Ramos (cell line): ENCODE measurements at regions not wholly inside any gene's neighbourhood (a gene's known extent, or its start where the extent isn't known, plus 50 kb on each side); places are given as distances from the start of the nearest gene placed in this dataset.
"Not testable (repeated sequence)": the region's sequence is repeated elsewhere in the genome, so short reads cannot be mapped to it uniquely, and the experiment has no call there.

Source experiments
- in situ Hi-C: fragments of 300-500 bp; cut with MboI; formaldehyde crosslinking; loops from one replicate; pipeline ENCODE4 v1.14.3; 2022; ENCODE audit warnings: low sequenced_read_pairs; ENCODE audit not compliant: unreplicated experiment

DNA sequence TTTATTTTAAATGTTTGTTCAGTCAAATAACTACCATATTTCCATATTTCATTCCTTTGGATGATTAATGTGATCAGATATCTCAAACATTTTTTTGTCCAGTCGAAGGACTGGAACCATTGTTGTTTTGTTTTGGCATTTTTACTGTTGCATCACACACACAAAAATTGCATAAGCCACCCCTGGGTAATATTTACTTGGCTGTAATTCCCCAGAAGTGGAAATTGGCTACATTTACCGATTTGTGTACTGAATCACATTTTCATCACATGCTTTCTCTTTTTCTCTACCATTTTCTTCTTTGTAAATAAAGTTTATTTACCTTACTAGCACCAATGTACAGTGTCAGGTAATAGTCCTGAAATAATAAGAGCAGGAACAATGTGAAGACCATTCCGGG is 1729.7 kb upstream of the WWC1 start:
- in situ Hi-C loops = no loop called here

DNA sequence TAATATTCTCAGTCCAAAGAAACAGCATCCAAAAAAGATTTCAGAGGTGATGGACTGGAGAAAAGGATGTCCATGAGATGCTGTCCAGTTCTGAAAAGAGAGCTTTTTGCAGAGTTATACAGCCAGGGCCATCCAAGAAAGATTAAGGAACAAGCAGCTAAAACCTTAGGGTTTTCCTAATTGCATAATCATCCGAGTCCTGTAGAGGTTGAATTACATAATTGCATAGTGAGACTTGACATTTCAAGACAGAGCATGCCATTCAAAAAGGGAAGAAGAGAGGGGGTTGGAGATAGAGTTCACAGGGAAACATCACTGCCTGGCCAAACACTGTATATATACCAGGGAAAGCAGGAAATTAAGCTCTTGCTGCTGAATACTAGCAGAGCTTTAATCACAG is 1729.2 kb upstream of the WWC1 start:
- in situ Hi-C loops = no loop called here

DNA sequence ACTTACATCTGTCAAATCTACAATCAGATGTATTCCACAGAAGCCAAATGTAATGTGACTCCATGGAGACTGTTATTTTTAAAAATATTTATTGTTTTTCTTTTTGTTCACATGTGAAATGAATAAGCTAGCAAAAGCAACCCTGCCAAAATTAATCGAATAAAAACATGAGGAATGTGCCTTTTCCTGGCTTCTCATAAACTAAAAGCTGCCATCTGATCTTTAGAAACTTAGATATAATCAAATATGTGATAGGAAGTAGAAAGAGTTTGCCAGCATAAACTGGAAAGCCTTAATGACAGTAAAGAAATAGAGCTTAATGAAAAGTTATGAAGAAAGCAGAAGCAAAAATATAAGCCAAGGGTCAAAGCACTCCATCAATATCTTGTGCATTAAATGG is 1724.7 kb upstream of the WWC1 start:
- in situ Hi-C loops = no loop called here

DNA sequence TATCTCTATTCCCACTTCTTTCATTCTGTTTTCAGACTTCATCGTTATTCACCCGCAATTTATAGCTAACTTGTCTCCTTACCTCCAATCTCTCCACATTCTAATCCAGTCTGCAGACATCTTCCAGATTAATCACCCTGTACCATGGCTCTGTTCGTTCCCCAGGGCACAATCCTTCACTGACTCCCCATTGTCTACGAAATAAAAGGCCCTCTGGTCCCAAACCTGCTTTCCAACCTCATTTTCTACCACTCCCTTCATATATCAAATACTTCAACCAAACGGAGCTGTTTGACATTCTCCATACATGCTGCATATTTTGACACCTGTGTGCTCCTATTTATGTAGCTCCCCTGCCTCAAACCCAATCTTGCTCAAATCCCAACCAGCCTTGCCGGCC is 1720.6 kb upstream of the WWC1 start:
- in situ Hi-C loops = no loop called here

DNA sequence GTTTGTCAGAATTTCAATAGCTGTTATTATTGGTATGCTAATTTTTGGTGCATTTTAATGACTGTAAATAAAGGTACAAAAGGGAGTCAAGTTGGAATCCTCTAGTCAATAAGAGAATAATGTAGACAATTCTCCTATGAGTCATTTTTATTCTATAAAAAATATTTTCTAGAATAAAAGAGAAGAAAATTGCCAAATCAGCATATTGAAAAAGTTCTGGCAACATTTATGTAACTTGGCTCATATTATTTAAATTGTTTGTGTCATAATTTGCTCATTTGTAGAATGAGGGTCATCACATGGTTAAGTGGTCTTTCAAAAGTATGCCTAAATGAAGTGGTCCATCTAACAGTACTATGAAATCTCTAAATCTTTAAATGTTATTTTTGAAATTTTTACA is 1719.8 kb upstream of the WWC1 start:
- in situ Hi-C loops = no loop called here

DNA sequence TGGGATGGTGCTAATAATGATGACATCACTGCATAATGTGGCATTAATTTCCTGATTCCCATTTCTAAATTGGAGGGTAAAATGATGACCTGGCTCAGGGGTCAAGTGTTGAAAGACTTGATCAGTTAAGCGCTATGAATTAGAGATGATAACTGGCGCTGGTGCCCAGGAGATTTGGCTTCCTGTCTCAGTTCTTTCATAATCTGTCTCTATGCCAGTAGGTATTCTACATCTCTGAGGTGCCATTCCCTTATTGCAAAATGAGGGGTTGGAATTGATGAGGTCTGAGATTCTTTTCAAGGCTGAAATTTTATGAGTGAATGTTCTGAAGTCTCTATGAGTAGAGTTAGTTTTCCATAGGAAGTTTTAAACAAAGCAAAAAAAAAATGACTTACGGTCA is 1715.1 kb upstream of the WWC1 start:
- in situ Hi-C loops = no loop called here

DNA sequence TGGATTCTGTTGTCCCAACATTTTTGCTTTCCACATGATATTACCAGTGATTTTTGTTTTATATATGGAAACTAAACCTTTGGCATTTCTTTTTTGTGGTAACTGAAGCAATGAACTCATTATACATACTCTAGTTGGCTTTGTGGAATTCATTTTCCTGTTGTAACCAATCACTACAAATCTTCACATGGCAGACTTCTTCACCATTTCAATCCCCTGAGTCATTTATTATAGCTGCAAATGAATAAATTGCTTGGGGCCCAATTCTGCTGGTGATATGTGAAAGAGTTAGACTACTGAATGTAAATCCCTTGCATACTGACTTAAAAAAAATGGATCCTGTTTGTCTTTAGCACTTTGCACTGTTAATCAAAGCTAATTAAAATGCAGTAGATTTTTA is 1709.6 kb upstream of the WWC1 start:
- in situ Hi-C loops = no loop called here

DNA sequence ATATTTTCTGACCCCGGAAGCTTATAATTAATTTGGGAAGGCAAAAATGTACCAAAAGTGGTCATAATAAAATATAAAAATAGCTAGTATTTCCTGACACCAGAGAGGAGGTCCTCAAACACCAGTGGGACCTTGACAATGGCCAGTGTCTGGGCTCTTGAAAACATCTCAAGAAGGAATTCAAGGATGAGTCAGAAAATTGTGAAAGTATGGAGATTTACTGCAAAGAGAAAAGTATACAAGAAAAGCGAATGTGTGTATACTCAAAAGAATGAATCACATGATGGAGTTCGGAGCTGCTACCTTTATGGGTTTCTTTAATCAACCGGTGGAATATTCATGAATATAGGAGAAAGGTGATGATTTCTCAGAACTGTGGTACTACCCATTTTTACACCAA is 1709.0 kb upstream of the WWC1 start:
- in situ Hi-C loops = no loop called here

DNA sequence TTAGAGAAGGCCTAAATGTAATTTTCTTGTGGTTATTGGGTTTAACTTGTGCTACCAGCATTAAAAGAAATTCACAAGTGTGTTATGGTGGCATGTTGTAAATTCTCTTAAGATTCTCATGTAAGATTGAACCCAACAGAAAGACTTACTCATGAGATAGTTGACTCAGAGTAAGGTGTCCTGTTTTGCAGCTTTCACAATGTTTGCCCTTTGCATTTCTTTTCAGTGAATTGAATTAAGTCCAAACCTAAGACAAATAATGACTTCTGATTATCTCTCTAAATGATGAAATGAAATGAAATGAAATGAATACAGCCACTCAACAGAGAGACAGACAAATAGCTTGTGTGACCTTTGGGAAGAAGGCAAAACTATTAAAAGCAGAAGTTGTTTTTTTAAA is 1696.9 kb upstream of the WWC1 start:
- in situ Hi-C loops = no loop called here

DNA sequence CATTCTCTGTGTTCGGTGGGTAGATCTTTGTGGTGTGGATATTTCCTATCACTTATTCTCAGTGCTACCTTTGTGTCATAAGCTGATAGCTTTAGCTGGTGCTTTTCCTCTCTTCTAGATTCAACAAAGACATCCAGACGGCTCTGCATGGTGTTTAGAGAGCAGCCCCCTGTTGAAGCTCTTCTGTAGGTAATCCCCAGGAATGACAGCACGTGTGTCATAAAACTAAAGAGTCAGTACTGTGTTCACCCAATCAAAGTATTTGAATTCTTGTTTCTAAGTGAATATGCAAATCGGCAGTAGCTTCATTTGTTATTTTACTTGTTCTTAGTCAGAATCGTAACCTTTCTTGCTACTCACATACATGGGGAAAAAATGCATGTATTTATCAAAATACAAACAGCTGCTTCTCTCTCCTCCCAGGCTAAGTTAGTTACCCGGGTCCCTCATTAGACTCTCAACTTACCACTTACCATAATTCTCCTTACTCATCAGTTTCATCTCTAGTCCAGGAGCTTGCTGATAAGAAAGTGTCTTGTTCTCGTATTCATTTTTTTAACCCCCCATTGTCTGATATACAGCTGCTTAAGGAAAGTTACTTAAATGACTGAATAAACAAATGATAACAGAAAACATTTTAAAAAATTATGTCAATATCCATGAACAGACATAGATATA is 1696.0 kb upstream of the WWC1 start:
- in situ Hi-C loops = no loop called here

DNA sequence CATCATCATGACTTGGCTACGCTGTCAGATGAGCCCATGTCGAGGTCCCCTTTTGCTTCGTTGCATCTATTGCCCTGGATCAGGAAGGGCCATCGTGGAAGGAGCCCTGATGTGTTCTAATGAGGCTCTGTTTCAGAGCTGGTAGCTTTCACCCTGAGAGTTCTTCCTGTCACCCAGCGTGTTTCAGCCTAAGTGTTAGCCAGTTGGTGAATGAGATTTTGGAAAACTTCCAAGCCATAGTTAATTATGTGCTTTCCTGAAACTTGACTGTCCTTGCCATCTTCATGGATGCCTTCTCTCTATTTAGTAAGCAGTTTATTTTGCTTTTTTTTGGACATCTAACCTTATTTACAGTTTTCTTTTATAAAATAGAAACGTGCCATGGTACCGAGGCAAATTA is 1695.4 kb upstream of the WWC1 start:
- in situ Hi-C loops = no loop called here

DNA sequence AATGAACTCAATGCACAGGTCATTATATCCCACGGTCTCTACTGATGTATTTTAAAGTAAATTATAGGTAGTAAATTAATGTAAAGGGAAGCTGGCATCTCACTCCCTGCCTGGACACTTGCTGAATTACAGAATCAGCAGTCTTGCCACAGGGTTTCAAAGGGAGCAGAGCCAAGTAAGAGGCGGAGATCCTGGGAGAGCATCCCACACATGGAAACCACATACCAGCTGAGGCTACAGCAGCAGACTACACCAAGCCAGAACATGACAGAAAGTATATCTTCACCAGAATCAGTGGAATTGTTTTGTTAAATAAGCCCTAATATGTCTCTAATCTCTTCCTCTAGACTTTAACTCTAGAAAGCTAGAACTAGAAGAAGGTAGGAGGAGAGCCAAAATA is 1689.2 kb upstream of the WWC1 start:
- in situ Hi-C loops = no loop called here

DNA sequence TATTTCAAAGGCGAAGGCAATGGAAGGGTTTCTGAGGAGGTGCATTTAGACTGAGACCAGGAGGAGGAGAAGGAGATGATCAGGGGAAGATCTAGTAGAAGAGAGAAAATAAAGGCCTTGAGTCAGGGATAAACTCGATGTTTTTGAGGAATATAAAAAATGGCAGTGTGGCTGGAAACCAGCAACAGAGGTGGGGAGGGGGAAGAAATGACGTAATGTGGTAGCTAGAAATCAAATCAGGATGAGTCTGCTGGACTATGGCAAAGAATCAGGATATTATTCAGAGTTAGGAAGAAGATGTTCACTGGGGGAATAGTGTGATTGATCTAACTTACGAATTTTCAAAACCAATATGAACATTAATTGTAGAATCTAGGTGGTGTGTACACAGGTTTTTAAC is 1673.9 kb upstream of the WWC1 start:
- in situ Hi-C loops = no loop called here

DNA sequence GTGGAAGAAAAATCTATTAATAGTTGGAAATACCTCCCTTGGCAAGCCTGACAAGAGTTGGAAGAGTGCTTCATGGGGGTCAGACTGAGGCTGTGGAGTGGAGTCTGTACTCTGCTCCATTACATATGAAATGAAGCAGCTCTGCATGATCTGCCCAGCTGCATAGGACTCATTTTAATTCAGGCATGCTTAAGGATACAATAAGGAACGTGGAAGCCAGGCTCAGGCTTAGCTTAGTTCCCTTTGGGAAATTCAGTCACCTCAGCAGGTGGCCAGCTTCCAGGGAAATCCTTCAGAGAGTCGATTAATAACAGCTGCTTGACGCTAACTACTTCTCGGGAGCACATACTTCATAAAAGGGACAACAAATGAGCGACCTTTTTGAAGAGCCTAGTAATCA is 1672.9 kb upstream of the WWC1 start:
- in situ Hi-C loops = no loop called here

DNA sequence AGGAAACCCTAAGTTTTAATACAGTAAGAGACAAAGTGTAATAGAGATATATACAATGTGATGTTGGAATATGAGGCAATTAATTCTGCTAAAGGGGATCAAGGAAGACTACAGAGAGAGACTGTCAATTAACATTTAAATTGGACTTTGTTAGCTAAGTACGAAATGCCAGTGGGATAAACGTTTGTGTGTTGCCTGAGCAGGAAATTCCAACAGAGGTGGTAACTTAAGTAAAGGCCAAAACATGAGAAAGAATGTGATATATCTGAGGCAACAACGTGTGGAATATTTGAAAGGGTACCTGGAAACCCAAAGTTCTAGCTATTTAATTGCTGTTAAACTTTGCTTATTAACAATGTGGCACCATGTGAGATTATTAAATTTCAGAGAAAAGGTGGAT is 1666.9 kb upstream of the WWC1 start:
- in situ Hi-C loops = no loop called here

DNA sequence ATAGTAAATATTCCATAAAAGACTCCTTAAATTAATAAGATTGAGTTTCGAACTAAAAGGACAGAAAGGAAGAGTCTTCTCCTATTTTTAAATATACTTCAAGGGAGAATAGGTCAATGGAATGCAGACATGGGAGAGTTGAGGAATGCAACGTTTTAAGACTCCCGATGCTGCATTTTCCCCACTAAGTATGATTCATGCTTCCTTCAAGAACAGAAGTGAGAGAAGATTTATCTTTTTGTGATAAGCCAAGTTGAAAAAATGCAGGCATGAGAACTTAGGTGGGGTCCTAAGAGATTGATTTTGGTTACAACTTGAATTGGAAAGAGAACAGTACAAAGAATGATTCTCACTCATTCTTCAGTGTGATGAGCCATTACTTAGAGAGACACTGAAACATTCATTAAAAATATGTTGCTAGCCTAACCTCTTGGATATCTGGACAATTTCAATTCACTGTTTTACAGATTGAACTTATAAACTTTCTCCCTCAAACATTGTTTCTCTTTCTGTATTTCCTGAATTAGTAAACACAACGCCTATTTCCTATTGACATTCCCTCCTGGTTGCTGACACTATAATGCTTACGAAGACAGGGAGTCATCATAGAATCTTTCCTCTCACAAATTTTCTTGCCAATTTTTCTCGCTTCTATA is 1666.1 kb upstream of the WWC1 start:
- in situ Hi-C loops = no loop called here

DNA sequence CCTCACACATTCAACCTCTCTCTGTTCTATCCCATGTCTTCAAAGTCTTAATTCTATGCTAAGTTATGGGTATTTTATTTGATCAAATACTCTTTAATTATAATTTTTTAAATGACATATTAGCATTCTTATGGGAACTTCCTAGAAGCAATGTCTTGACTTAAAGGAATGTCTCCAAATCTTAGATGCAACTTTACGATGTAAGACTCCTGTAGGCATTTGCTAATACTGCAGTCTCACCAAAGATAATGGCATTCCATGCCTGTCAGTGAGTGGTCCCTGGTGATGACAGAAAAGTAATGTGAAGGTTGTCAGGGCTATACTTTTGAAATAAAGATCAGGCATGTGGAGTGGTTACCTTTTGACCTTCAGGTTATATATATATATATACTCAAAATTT is 1654.2 kb upstream of the WWC1 start:
- in situ Hi-C loops = no loop called here

DNA sequence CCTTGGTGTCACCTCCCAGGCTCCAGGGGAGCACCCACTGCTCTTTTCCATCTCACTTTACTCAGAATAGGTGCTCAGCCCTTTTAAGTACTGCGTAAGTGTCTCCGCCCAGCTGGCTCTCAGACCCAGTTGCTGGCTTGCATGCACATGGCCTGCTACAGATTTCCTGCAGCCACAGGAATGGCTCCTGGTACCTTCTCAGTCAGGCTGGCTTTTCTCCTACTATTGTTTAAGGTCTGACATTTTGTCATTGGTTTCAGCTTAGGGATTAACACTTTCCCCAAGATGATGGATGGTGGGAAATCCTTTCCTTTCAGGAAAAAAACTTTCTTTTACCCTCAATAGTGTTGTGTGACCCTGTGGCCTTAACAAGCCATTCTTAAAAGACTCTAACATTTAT is 1652.3 kb upstream of the WWC1 start:
- in situ Hi-C loops = no loop called here

DNA sequence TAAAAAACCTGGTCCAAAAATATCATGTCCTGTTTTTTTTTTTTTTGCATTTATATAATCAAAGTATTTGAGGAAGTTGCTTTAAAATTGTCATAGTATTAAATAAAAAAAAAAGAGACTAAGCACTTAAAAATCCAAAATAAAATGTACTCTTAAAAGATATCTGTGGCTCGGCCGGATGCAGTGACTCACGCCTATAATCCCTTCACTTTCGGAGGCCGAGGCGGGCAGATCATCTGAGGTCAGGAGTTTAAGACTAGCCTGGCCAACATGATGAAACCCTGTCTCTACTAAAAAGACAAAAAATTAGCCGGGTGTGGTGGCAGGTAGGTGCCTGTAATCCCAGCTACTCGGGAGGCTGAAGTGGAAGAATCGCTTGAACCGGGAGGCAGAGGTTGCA is 1651.3 kb upstream of the WWC1 start:
- in situ Hi-C loops = not testable (repeated sequence)

DNA sequence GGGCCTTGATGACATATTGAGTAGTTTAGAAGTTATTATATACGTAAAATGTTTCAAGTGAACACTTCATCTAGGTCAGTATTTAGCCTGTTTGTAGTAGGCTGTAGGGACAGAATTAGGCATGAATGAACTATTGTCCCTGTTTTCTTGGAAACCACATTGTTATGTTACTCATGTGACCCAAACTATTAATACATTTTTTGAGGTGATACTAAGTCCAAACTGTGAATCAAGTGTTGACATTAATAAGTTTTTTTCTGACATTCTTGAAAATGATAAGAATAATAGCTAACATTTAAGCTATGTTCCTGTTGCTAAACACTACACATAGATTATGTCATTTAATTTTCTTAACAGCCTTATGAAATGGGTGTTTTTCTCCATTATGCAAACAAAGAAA is 1642.7 kb upstream of the WWC1 start:
- in situ Hi-C loops = no loop called here

DNA sequence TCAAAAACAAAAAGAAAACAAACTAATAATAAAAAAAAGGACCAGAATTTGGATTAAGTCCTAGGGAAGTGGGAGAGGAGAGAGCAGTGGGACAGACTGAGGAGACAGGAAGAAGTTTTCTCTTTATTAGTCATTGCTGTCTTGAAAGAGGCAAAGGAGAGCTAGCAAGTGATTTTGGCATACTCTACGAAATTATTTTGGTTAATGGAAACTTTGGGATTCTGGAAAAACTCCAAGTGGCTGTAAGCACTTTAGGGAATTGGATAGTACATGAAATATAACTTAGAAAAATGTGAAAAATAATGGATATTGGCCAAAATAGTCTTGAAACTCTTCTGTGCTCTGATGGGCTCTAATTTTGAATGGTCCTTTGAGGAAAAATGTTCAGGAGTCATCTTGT is 1641.8 kb upstream of the WWC1 start:
- in situ Hi-C loops = no loop called here

DNA sequence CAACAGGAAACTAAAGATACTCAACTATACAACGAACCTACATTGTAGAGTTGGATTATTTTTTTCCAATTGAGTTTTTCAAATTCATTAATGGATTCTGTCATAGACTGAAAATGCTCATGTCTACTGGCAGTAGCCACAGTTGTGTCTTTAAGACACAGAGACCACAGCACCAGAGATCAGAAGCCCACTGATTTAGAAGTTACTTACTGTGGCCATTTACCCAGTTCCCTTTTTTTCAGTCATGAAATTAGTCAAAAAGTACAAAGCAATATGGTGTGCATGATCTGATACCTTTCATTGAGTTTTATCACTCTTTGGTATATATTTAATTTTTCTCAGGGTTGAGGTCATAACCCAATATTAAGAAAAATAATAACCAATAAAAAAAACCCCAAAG is 1640.2 kb upstream of the WWC1 start:
- in situ Hi-C loops = no loop called here
